Adrenal gland (tissue), 9 donors: ENCODE measurements at regions not wholly inside any gene's neighbourhood (a gene's known extent, or its start where the extent isn't known, plus 50 kb on each side); places are given as distances from the start of the nearest gene placed in this dataset.

ENCODE experiments used
- DNase-seq, 7 donors: peaks; one replicate each; pipeline ENCODE4 v3.0.0-alpha.2; 2019 to 2020
- H3K27ac ChIP-seq, 5 donors: fragments of 200-600 bp; sonication (generic) in 4 of 5; 1 replicate in 3 of 5; 2 replicates in 2 of 5; pipeline versions ENCODE4 v1.5.1 to v1.8.0; 2016 to 2020; ENCODE audit warnings: mild to moderate bottlenecking in 1 of 5
- H3K27me3 ChIP-seq: fragments of 200-600 bp; 2 replicates; pipeline ENCODE4 v1.8.0; 2021
- H3K36me3 ChIP-seq, 2 donors: fragments of 200-600 bp; replicated peaks in 1 of 2; 1 replicate in 1 of 2; 2 replicates in 1 of 2; pipeline versions ENCODE4 v1.5.1 to v1.8.0; 2018 to 2022
- H3K4me1 ChIP-seq, 2 donors: fragments of 200-600 bp; replicated peaks in 1 of 2; 1 replicate in 1 of 2; 2 replicates in 1 of 2; pipeline versions ENCODE4 v1.5.1 to v1.8.0; 2018 to 2021
- H3K4me3 ChIP-seq, 4 donors: fragments of 200-600 bp; sonication (generic) in 3 of 4; one replicate each; pipeline ENCODE4 v1.5.1; 2016 to 2018
- H3K9me3 ChIP-seq, 3 donors: fragments of 200-600 bp; sonication (generic) in 1 of 3; replicated peaks in 1 of 3; 1 replicate in 2 of 3; 2 replicates in 1 of 3; pipeline versions ENCODE4 v1.5.1 to v1.8.0; 2016 to 2021
- POLR2A ChIP-seq, 2 donors: fragments of 450-650 bp; IDR thresholded peaks; one replicate each; pipeline ENCODE4 v1.6.1; 2017; ENCODE audit warnings: antibody characterized with exemption in 2 of 2, mild to moderate bottlenecking in 2 of 2, moderate library complexity in 1 of 2
- WGBS, 4 donors: extraction: QIAGEN DNeasy Blood & Tissue Kit in 2 of 4; methylation state at CpG; one replicate each; pipeline versions ENCODE4 v1.1.5 to v1.1.7; 2013 to 2017; 5-methylcytosine and 5-hydroxymethylcytosine counted together
- intact Hi-C, 2 donors: fragments of 100-400 bp; cut with DNase I; formaldehyde crosslinking; loops; one replicate each; pipeline versions ENCODE4 v1.14.1 to v1.15.0; 2022 to 2023
- TF ChIP-seq, protein P1 (sequence below), 6 experiments: fragments of 450-650 bp in 4 of 6; fragments of 200-600 bp in 2 of 6; sonication (generic) in 1 of 6; IDR thresholded peaks; 1 replicate in 5 of 6; 2 replicates in 1 of 6; pipeline versions ENCODE4 v1.5.1 to v1.8.0; 2016 to 2021; ENCODE audit warnings: antibody characterized with exemption in 6 of 6, mild to moderate bottlenecking in 2 of 6, moderate library complexity in 1 of 6
- donor health status: healthy with polysubstance abuse.
- donor health status: Bipolar disorder and iron deficiency.
- donor health status: DM: yes; HTN: yes; CAD: no.
- donor health status: DM: no; HTN: no; CAD: no.
- donor health status: DM: no; HTN: no; CAD: no.

DNA sequence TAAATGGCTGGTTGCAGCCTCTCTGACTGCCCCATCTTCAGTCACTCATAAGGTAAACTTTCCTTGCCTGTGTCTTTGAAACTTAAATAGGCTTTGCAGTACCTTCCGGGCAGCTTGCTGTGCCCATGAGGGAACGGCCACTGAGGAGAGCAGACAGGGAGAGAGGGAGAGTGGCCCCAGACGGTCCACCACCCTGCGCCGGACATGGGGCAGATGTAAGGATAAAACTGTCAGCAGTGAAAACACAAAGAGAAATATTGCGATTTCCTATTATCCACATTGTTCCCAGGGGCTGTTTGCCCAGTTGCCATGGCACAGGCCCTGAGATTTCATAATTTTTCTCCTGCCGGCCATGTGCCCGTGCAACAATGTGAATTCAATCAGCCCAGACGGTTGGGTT is 265.9 kb upstream of the SALL3 start:
- no peaks in the 10 kb centered on the region for H3K4me1 ChIP-seq
- DNase-seq: no peak
- no peaks in the 10 kb centered on the region for H3K36me3 ChIP-seq
- TF ChIP-seq, protein P1, sequence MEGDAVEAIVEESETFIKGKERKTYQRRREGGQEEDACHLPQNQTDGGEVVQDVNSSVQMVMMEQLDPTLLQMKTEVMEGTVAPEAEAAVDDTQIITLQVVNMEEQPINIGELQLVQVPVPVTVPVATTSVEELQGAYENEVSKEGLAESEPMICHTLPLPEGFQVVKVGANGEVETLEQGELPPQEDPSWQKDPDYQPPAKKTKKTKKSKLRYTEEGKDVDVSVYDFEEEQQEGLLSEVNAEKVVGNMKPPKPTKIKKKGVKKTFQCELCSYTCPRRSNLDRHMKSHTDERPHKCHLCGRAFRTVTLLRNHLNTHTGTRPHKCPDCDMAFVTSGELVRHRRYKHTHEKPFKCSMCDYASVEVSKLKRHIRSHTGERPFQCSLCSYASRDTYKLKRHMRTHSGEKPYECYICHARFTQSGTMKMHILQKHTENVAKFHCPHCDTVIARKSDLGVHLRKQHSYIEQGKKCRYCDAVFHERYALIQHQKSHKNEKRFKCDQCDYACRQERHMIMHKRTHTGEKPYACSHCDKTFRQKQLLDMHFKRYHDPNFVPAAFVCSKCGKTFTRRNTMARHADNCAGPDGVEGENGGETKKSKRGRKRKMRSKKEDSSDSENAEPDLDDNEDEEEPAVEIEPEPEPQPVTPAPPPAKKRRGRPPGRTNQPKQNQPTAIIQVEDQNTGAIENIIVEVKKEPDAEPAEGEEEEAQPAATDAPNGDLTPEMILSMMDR (IDR thresholded peaks at IDR 0.05): no peak
- TF ChIP-seq POLR2A (IDR thresholded peaks at IDR 0.05): no peak
- no peaks in the 10 kb centered on the region for H3K27me3 ChIP-seq
- no peak overlapping the region for H3K27ac ChIP-seq
- WGBS, 4 donors: 71 to 78% (median 75%) methylated on average over 9 of the region's 9 CpGs
- no peaks in the 10 kb centered on the region for H3K9me3 ChIP-seq
- intact Hi-C loops: no loop called here
- H3K4me3 ChIP-seq: no peak overlapping the region

DNA sequence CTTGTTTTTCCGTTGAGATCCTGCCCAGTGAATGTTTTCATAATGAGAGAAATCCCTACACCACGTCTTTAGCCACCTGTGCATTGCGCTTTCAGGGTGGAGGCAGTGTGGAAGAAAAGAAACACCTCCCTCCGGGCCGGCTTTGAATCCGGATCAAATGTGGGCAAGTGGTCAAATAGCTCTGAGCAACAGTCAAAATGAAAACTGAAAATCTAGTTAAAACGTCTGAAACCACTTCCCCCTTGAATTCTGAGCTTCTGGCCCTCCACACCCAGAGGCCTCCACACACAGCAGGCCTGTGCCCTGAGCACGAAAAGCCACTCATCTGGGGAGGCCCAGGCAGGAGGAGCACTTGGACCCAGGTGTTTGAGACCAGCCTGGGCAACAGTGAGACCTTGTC is 263.6 kb upstream of the SALL3 start:
- Histone ChIP-seq H3K4me3 (no peak overlapping the region), H3K9me3 (no peaks in the 10 kb centered on the region), H3K4me1 (no peaks in the 10 kb centered on the region), H3K36me3 (no peaks in the 10 kb centered on the region), H3K27me3 (no peaks in the 10 kb centered on the region), H3K27ac (no peak overlapping the region)
- DNase-seq: no peak
- intact Hi-C loops: no loop called here
- TF ChIP-seq, protein P1 (IDR thresholded peaks at IDR 0.05): no peak
- TF ChIP-seq POLR2A (IDR thresholded peaks at IDR 0.05): no peak
- WGBS, 4 donors: 62 to 74% (median 64%) methylated on average over 8 of the region's 8 CpGs

DNA sequence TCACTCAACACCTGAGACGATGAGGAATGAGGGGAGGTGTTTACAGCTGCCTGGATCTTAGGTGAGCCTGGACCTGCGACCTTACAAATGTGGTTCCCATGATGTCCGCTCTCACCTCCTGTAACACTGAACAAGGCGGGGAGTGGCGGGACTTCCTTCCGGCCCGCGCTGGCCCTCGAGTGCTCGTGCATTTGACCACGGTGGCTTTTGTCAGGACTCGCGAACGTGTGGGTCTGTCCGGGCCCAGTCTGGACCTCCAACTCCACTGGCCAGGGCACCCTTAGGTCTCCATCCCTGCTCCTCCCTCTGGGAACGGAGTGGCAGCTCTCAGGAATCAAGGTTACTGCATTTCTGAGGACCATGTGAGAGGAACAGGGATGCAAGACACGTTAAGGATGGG is 263.0 kb upstream of the SALL3 start:
- H3K4me1 ChIP-seq: no peaks in the 10 kb centered on the region
- no peak for TF ChIP-seq POLR2A (IDR thresholded peaks at IDR 0.05)
- WGBS, 4 donors: 82 to 89% (median 84%) methylated on average over 17 of the region's 17 CpGs
- H3K27ac ChIP-seq: no peak overlapping the region
- intact Hi-C loops: no loop called here
- H3K4me3 ChIP-seq: no peak overlapping the region
- no peaks in the 10 kb centered on the region for H3K27me3 ChIP-seq
- DNase-seq: no peak
- H3K36me3 ChIP-seq: no peaks in the 10 kb centered on the region
- H3K9me3 ChIP-seq: no peaks in the 10 kb centered on the region

DNA sequence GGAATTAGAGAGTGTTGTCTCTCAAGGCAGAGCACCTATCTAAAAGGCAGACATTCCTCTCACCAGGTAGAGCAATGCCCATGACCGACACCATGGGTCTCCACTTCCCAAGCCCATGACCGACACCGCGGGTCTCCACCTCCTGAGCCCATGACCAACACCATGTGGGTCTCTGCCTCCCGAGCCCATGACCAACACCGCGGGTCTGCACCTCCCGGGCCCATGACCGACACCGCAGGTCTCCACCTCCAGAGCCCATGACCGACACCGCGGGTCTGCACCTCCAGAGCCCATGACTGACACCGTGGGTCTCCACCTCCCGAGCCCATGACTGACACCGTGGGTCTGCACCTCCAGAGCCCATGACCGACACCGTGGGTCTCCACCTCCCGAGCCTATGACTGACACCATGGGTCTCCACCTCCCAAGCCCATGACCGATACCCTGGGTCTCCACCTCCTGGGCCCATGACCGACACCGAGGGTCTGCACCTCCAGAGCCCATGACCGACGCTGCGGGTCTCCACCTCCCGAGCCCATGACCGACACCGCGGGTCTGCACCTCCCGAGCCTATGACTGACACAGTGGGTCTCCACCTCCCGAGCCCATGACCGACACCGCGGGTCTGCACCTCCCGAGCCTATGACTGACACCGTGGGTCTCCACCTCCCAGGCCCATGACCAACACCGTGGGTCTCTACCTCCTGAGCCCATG is 262.4 kb upstream of the SALL3 start:
- Histone ChIP-seq H3K4me1 (no peaks in the 10 kb centered on the region), H3K36me3 (no peaks in the 10 kb centered on the region), H3K4me3 (no peak overlapping the region), H3K9me3 (no peaks in the 10 kb centered on the region), H3K27me3 (no peaks in the 10 kb centered on the region), H3K27ac (no peak overlapping the region)
- no peak for DNase-seq
- 84 to 92% (median 88%) methylated on average over 35 to 37 of the region's 37 CpGs for WGBS, 4 donors
- intact Hi-C loops: no loop called here
- TF ChIP-seq, protein P1 (IDR thresholded peaks at IDR 0.05): no peak
- TF ChIP-seq POLR2A (IDR thresholded peaks at IDR 0.05): no peak

DNA sequence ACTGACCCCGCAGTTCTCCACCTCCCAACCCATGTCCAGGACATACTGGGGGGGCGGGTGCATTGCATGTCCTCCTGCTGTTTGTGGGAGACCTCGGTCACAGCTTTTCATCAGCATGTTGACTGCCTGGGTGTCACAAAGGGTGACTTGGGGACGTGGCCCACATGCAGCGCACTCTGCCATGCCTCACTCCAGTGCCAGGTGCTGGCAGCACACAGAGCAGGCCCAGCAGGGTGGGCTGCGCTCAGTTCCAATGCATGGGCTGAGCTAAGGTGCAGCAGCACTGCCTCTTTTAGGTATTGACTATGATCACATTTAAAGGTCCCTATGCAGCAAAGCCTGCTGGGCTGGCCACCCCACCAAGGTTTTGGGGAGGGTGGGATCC is 261.9 kb upstream of the SALL3 start:
- Histone ChIP-seq H3K27ac (no peak overlapping the region), H3K27me3 (no peaks in the 10 kb centered on the region), H3K9me3 (no peaks in the 10 kb centered on the region), H3K4me1 (no peaks in the 10 kb centered on the region), H3K4me3 (no peak overlapping the region), H3K36me3 (no peaks in the 10 kb centered on the region)
- intact Hi-C loops: no loop called here
- TF ChIP-seq, protein P1 (IDR thresholded peaks at IDR 0.05): no peak
- no peak for TF ChIP-seq POLR2A (IDR thresholded peaks at IDR 0.05)
- WGBS, 4 donors: 81 to 87% (median 85%) methylated on average over 3 to 6 of the region's 6 CpGs
- no peak for DNase-seq
